Parathyroid adenoma (tissue), 2 donors: ENCODE measurements at regions not wholly inside any gene's neighbourhood (a gene's known extent, or its start where the extent isn't known, plus 50 kb on each side); places are given as distances from the start of the nearest gene placed in this dataset.

ENCODE experiments used
- H2AFZ ChIP-seq: fragments of 300-600 bp; sonication (generic); one replicate; pipeline ENCODE4 v1.7.0; 2017; ENCODE audit warnings: antibody characterized with exemption, mild to moderate bottlenecking
- H3K27ac ChIP-seq: fragments of 300-600 bp; sonication (generic); one replicate; pipeline ENCODE4 v1.7.0; 2017
- H3K27me3 ChIP-seq: fragments of 300-600 bp; sonication (generic); one replicate; pipeline ENCODE4 v1.7.0; 2017; ENCODE audit warnings: low read length; ENCODE audit not compliant: control insufficient read depth, insufficient read depth
- H3K36me3 ChIP-seq: fragments of 300-600 bp; sonication (generic); one replicate; pipeline ENCODE4 v1.7.0; 2017; ENCODE audit warnings: low read length; ENCODE audit not compliant: control insufficient read depth, insufficient read depth
- H3K4me1 ChIP-seq: fragments of 300-600 bp; sonication (generic); one replicate; pipeline ENCODE4 v1.7.0; 2017; ENCODE audit warnings: control low read depth
- H3K4me2 ChIP-seq: fragments of 300-600 bp; sonication (generic); one replicate; pipeline ENCODE4 v1.7.0; 2017; ENCODE audit warnings: low read length
- H3K4me3 ChIP-seq: fragments of 300-600 bp; sonication (generic); one replicate; pipeline ENCODE4 v1.7.0; 2017; ENCODE audit warnings: low read depth, low read length
- H3K79me2 ChIP-seq: fragments of 300-600 bp; sonication (generic); one replicate; pipeline ENCODE4 v1.7.0; 2017; ENCODE audit warnings: control low read depth
- H3K9ac ChIP-seq: fragments of 300-600 bp; sonication (generic); one replicate; pipeline ENCODE4 v1.7.0; 2017; ENCODE audit warnings: mild to moderate bottlenecking
- H3K9me3 ChIP-seq: fragments of 300-600 bp; sonication (generic); one replicate; pipeline ENCODE4 v1.7.0; 2017; ENCODE audit warnings: low read length; ENCODE audit not compliant: control insufficient read depth
- CTCF ChIP-seq: fragments of 300-600 bp; sonication (generic); IDR thresholded peaks from one replicate; pipeline ENCODE4 v1.7.0; 2017; ENCODE audit warnings: antibody characterized with exemption, mild to moderate bottlenecking
- donor health status: primary hyperparathyroidism.

GRCh38 chr18:40415821-40416220 is 1539.2 kb upstream of the PIK3C3 start:
- Histone ChIP-seq H3K4me1 (no peaks in the 10 kb centered on the region), H3K36me3 (no peaks in the 10 kb centered on the region), H3K79me2 (no peaks in the 10 kb centered on the region), H3K9me3 (no peaks in the 10 kb centered on the region), H3K27ac (no peak overlapping the region), H3K4me3 (no peak overlapping the region), H3K9ac (no peak overlapping the region), H2AFZ (no peak overlapping the region), H3K4me2 (no peak overlapping the region), H3K27me3 (no peaks in the 10 kb centered on the region)
- TF ChIP-seq CTCF, result no peak

GRCh38 chr18:40415176-40415791 is 1539.8 kb upstream of the PIK3C3 start:
- H3K4me1 ChIP-seq, result no peaks in the 10 kb centered on the region
- H3K4me3 ChIP-seq, result no peak overlapping the region
- no peaks in the 10 kb centered on the region for H3K79me2 ChIP-seq
- no peak overlapping the region for H3K4me2 ChIP-seq
- H2AFZ ChIP-seq, result no peak overlapping the region
- no peak for TF ChIP-seq CTCF
- no peak overlapping the region for H3K27ac ChIP-seq
- H3K9me3 ChIP-seq, result no peaks in the 10 kb centered on the region
- H3K9ac ChIP-seq, result no peak overlapping the region
- no peaks in the 10 kb centered on the region for H3K36me3 ChIP-seq
- no peaks in the 10 kb centered on the region for H3K27me3 ChIP-seq

GRCh38 chr18:40414155-40414754 is 1540.8 kb upstream of the PIK3C3 start:
- H3K36me3 ChIP-seq, result no peaks in the 10 kb centered on the region
- no peak overlapping the region for H3K4me3 ChIP-seq
- H3K4me1 ChIP-seq, result no peaks in the 10 kb centered on the region
- H2AFZ ChIP-seq, result no peak overlapping the region
- no peaks in the 10 kb centered on the region for H3K79me2 ChIP-seq
- no peak for TF ChIP-seq CTCF
- no peak overlapping the region for H3K4me2 ChIP-seq
- no peak overlapping the region for H3K9ac ChIP-seq
- no peaks in the 10 kb centered on the region for H3K27me3 ChIP-seq
- H3K9me3 ChIP-seq, result no peaks in the 10 kb centered on the region
- no peak overlapping the region for H3K27ac ChIP-seq

GRCh38 chr18:40413160-40413559 is 1541.9 kb upstream of the PIK3C3 start:
- no peak for TF ChIP-seq CTCF
- no peak overlapping the region for H3K9ac ChIP-seq

GRCh38 chr18:40412410-40412809 is 1542.6 kb upstream of the PIK3C3 start:
- no peak overlapping the region for H3K9ac ChIP-seq
- no peak overlapping the region for H2AFZ ChIP-seq
- no peak for TF ChIP-seq CTCF
- H3K9me3 ChIP-seq, result no peaks in the 10 kb centered on the region
- no peaks in the 10 kb centered on the region for H3K4me1 ChIP-seq
- no peaks in the 10 kb centered on the region for H3K27me3 ChIP-seq
- H3K36me3 ChIP-seq, result no peaks in the 10 kb centered on the region
- H3K79me2 ChIP-seq, result no peaks in the 10 kb centered on the region
- no peak overlapping the region for H3K4me3 ChIP-seq
- H3K4me2 ChIP-seq, result no peak overlapping the region
- H3K27ac ChIP-seq, result no peak overlapping the region

More at GRCh38 chr18:40413160-40413559, 1541.9 kb upstream of the PIK3C3 start:
- Histone ChIP-seq H2AFZ (no peak overlapping the region), H3K79me2 (no peaks in the 10 kb centered on the region), H3K4me3 (no peak overlapping the region), H3K9me3 (no peaks in the 10 kb centered on the region), H3K27ac (no peak overlapping the region), H3K36me3 (no peaks in the 10 kb centered on the region), H3K4me1 (no peaks in the 10 kb centered on the region), H3K27me3 (no peaks in the 10 kb centered on the region), H3K4me2 (no peak overlapping the region)
